Adipocyte (in vitro differentiated cells): ENCODE measurements at regions not wholly inside any gene's neighbourhood (a gene's known extent, or its start where the extent isn't known, plus 50 kb on each side); places are given as distances from the start of the nearest gene placed in this dataset.
A peak's percentile ranks its signal among the peaks of the same experiment; 100 is the strongest.

Experiments used
- DNase-seq: peaks from one replicate; pipeline ENCODE4 v3.0.0-alpha.2; 2015; ENCODE audit warnings: low read depth
- H3K27me3 ChIP-seq: replicated peaks from 2 replicates; pipeline ENCODE4 v1.7.0; 2013; ENCODE audit warnings: mild to moderate bottlenecking, low read length, moderate library complexity; ENCODE audit not compliant: control insufficient read depth, insufficient read depth
- H3K36me3 ChIP-seq: 2 replicates; pipeline ENCODE4 v1.7.0; 2013; ENCODE audit warnings: low read length, mild to moderate bottlenecking, moderate library complexity; ENCODE audit not compliant: control insufficient read depth, insufficient read depth, severe bottlenecking
- H3K4me1 ChIP-seq: 2 replicates; pipeline ENCODE4 v1.7.0; 2013; ENCODE audit warnings: mild to moderate bottlenecking, low read length, moderate library complexity; ENCODE audit not compliant: control insufficient read depth, insufficient read depth
- H3K4me3 ChIP-seq: 2 replicates; pipeline ENCODE4 v1.7.0; 2013; ENCODE audit warnings: mild to moderate bottlenecking, low read length, moderate library complexity
- H3K9ac ChIP-seq: 2 replicates; pipeline ENCODE4 v1.7.0; 2013; ENCODE audit warnings: mild to moderate bottlenecking, low read length, moderate library complexity
- H3K9me3 ChIP-seq: 2 replicates; pipeline ENCODE4 v1.7.0; 2013; ENCODE audit warnings: mild to moderate bottlenecking, low read length, moderate library complexity; ENCODE audit not compliant: control insufficient read depth

- no peak overlapping the region for H3K9ac ChIP-seq
- no peaks in the 10 kb centered on the region for H3K27me3 ChIP-seq
- H3K4me3 ChIP-seq = no peak overlapping the region
- H3K4me1 ChIP-seq = no peaks in the 10 kb centered on the region
- H3K9me3 ChIP-seq = no peaks in the 10 kb centered on the region
- no peaks in the 10 kb centered on the region for H3K36me3 ChIP-seq
- DNase-seq = no peak
Observed at GRCh38 chr4:189278597-189279165, 662.0 kb upstream of the FRG1 start.

- Histone ChIP-seq H3K36me3 (no peaks in the 10 kb centered on the region), H3K9ac (no peak overlapping the region), H3K27me3 (no peaks in the 10 kb centered on the region), H3K4me1 (no peaks in the 10 kb centered on the region), H3K4me3 (no peak overlapping the region), H3K9me3 (no peaks in the 10 kb centered on the region)
- no peak for DNase-seq
Observed at GRCh38 chr4:189279188-189279587, 661.5 kb upstream of the FRG1 start.

GRCh38 chr4:189285377-189285776 is 655.3 kb upstream of the FRG1 start:
- no peaks in the 10 kb centered on the region for H3K36me3 ChIP-seq
- no peaks in the 10 kb centered on the region for H3K27me3 ChIP-seq
- H3K4me1 ChIP-seq = no peaks in the 10 kb centered on the region
- H3K9ac ChIP-seq = no peak overlapping the region
- no peak for DNase-seq
- no peaks in the 10 kb centered on the region for H3K9me3 ChIP-seq
- H3K4me3 ChIP-seq = no peak overlapping the region

- no peak for DNase-seq
- no peaks in the 10 kb centered on the region for H3K27me3 ChIP-seq
Observed at GRCh38 chr4:189291939-189292338, 648.7 kb upstream of the FRG1 start.

GRCh38 chr4:189293459-189293858 is 647.2 kb upstream of the FRG1 start:
- H3K9ac ChIP-seq = no peak overlapping the region
- no peaks in the 10 kb centered on the region for H3K4me1 ChIP-seq
- no peak overlapping the region for H3K4me3 ChIP-seq
- no peaks in the 10 kb centered on the region for H3K27me3 ChIP-seq
- DNase-seq = no peak
- no peaks in the 10 kb centered on the region for H3K36me3 ChIP-seq
- H3K9me3 ChIP-seq = no peaks in the 10 kb centered on the region

More at GRCh38 chr4:189291939-189292338, 648.7 kb upstream of the FRG1 start:
- no peak overlapping the region for H3K4me3 ChIP-seq
- no peaks in the 10 kb centered on the region for H3K36me3 ChIP-seq
- H3K9ac ChIP-seq = no peak overlapping the region
- no peaks in the 10 kb centered on the region for H3K4me1 ChIP-seq
- H3K9me3 ChIP-seq = no peaks in the 10 kb centered on the region

GRCh38 chr4:189294574-189294973 is 646.1 kb upstream of the FRG1 start:
- no peaks in the 10 kb centered on the region for H3K27me3 ChIP-seq
- no peaks in the 10 kb centered on the region for H3K9me3 ChIP-seq
- H3K4me3 ChIP-seq = no peak overlapping the region
- no peaks in the 10 kb centered on the region for H3K36me3 ChIP-seq
- no peak overlapping the region for H3K9ac ChIP-seq
- no peak for DNase-seq
- no peaks in the 10 kb centered on the region for H3K4me1 ChIP-seq

- peaks cover 3% of the 10 kb centered on the region for H3K4me1 ChIP-seq
- no peaks in the 10 kb centered on the region for H3K9me3 ChIP-seq
- DNase-seq = no peak
- no peaks in the 10 kb centered on the region for H3K36me3 ChIP-seq
- no peak overlapping the region for H3K4me3 ChIP-seq
- no peaks in the 10 kb centered on the region for H3K27me3 ChIP-seq
- no peak overlapping the region for H3K9ac ChIP-seq
Observed at GRCh38 chr4:189299706-189300105, 641.0 kb upstream of the FRG1 start.

GRCh38 chr4:189301692-189302091 is 639.0 kb upstream of the FRG1 start:
- H3K27me3 ChIP-seq = no peaks in the 10 kb centered on the region
- no peak for DNase-seq
- H3K9ac ChIP-seq = no peak overlapping the region
- peaks cover 7% of the 10 kb centered on the region for H3K4me1 ChIP-seq
- H3K9me3 ChIP-seq = no peaks in the 10 kb centered on the region
- H3K36me3 ChIP-seq = no peaks in the 10 kb centered on the region
- H3K4me3 ChIP-seq = no peak overlapping the region

GRCh38 chr4:189302719-189303118 is 638.0 kb upstream of the FRG1 start:
- H3K4me3 ChIP-seq = no peak overlapping the region
- no peaks in the 10 kb centered on the region for H3K36me3 ChIP-seq
- peaks cover 7% of the 10 kb centered on the region for H3K4me1 ChIP-seq
- H3K9me3 ChIP-seq = no peaks in the 10 kb centered on the region
- no peaks in the 10 kb centered on the region for H3K27me3 ChIP-seq
- no peak for DNase-seq
- no peak overlapping the region for H3K9ac ChIP-seq

GRCh38 chr4:189304167-189304566 is 636.5 kb upstream of the FRG1 start:
- H3K27me3 ChIP-seq = no peaks in the 10 kb centered on the region
- peak; percentile 2 for DNase-seq
- no peak overlapping the region for H3K4me3 ChIP-seq
- no peaks in the 10 kb centered on the region for H3K9me3 ChIP-seq
- H3K36me3 ChIP-seq = no peaks in the 10 kb centered on the region
- H3K4me1 ChIP-seq = peaks cover 7% of the 10 kb centered on the region
- H3K9ac ChIP-seq = no peak overlapping the region

GRCh38 chr4:189304809-189305208 is 635.9 kb upstream of the FRG1 start:
- peak; percentile 12 for DNase-seq
- H3K9me3 ChIP-seq = no peaks in the 10 kb centered on the region
- H3K36me3 ChIP-seq = no peaks in the 10 kb centered on the region
- H3K9ac ChIP-seq = no peak overlapping the region
- H3K27me3 ChIP-seq = no peaks in the 10 kb centered on the region
- no peak overlapping the region for H3K4me3 ChIP-seq
- H3K4me1 ChIP-seq = peaks cover 7% of the 10 kb centered on the region

GRCh38 chr4:189305500-189305899 is 635.2 kb upstream of the FRG1 start:
- Histone ChIP-seq H3K9me3 (no peaks in the 10 kb centered on the region), H3K4me3 (no peak overlapping the region), H3K9ac (no peak overlapping the region), H3K4me1 (peaks cover 7% of the 10 kb centered on the region), H3K36me3 (no peaks in the 10 kb centered on the region), H3K27me3 (no peaks in the 10 kb centered on the region)
- no peak for DNase-seq
